Retinal pigment epithelial cell (primary cell): ENCODE measurements at regions not wholly inside any gene's neighbourhood (a gene's known extent, or its start where the extent isn't known, plus 50 kb on each side); places are given as distances from the start of the nearest gene placed in this dataset.

Source experiments
- DNase-seq: peaks from one replicate; pipeline ENCODE4 v3.0.0-alpha.2; 2010; ENCODE audit warnings: low read depth
- H3K4me3 ChIP-seq: 2 replicates; pipeline ENCODE4 v1.5.1; 2011; ENCODE audit warnings: mild to moderate bottlenecking, low read length, control low read depth, moderate library complexity
- CTCF ChIP-seq: conservative IDR thresholded peaks from 2 replicates; pipeline ENCODE4 v1.5.1; 2011; ENCODE audit warnings: low read depth, low read length, control low read depth, inconsistent platforms

GRCh38 chr11:128407962-128408361, 179.4 kb downstream of the ETS1 start:
- no peak overlapping the region for H3K4me3 ChIP-seq
- no peak for TF ChIP-seq CTCF
- DNase-seq, result peak; percentile 80

GRCh38 chr11:128405714-128406662, 181.4 kb downstream of the ETS1 start:
- no peak for DNase-seq
- H3K4me3 ChIP-seq, result no peak overlapping the region
- TF ChIP-seq CTCF, result no peak

- DNase-seq, result no peak
- H3K4me3 ChIP-seq, result no peak overlapping the region
- TF ChIP-seq CTCF, result no peak
These were observed 182.2 kb downstream of the ETS1 start for GRCh38 chr11:128405112-128405511.

GRCh38 chr11:128404437-128404836, 182.9 kb downstream of the ETS1 start:
- DNase-seq, result no peak

GRCh38 chr11:128400382-128401203, 186.8 kb downstream of the ETS1 start:
- DNase-seq, result no peak
- no peak for TF ChIP-seq CTCF
- no peak overlapping the region for H3K4me3 ChIP-seq

More at GRCh38 chr11:128404437-128404836, 182.9 kb downstream of the ETS1 start:
- no peak for TF ChIP-seq CTCF
- H3K4me3 ChIP-seq, result no peak overlapping the region

GRCh38 chr11:128399251-128400121, 187.9 kb downstream of the ETS1 start:
- no peak for DNase-seq

More at GRCh38 chr11:128399251-128400121, 187.9 kb downstream of the ETS1 start:
- H3K4me3 ChIP-seq, result no peak overlapping the region
- no peak for TF ChIP-seq CTCF
